ENCODE measurements at regions not wholly inside any gene's neighbourhood (a gene's known extent, or its start where the extent isn't known, plus 50 kb on each side); places are given as distances from the start of the nearest gene placed in this dataset.

GRCh38 chr4:120329386-120329785 is 262.7 kb upstream of the MAD2L1 start:
- TF ChIP-seq SUZ12 (IDR thresholded peaks at IDR 0.05; ENCODE audit: extremely low read depth, insufficient read depth, insufficient read length) (no peak), YY1 (IDR thresholded peaks at IDR 0.05; ENCODE audit: insufficient read depth, insufficient read length) (no peak)
